ENCODE measurements at regions not wholly inside any gene's neighbourhood (a gene's known extent, or its start where the extent isn't known, plus 50 kb on each side); places are given as distances from the start of the nearest gene placed in this dataset.

DNA sequence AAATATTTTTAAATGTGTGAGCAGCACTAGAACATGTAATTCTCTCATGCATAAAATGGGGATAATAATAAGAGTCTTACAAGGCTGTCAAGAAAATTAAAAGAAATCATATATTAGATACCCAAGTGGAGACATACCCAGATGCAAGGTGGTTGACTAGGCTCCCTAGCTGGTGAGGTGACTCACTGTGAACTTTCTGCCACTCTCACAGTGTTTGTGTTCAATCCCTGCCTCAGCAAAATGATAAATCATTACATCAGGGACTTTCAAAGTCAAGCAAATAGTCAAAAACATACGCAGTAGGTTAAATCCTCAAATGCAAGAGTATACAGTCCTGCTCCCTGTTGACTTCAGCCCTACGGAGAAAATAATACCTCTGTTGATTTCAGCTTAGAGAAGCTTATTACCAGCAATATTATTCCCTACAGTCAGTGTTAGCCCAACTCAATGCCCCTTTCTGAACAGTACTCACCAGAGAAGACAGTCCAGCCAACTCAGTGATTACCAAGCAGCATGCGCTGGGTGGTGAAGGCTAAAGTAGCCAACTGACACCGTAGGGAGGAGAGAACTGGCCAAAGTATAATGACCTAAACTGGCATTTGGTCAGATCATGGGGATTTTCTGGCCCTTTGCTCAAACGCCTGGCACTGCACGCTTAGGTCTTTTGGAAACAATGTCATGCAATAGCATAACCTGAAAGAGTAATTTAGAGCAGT, 73.1 kb upstream of the BARX2 start:
- Histone ChIP-seq H3K36me3 (ENCODE audit: insufficient read depth, low read length) (no peaks in the 10 kb centered on the region), H3K4me2 (ENCODE audit: low read length) (no peak overlapping the region), H3K27ac (ENCODE audit: low read length) (no peak overlapping the region), H3K9me3 (ENCODE audit: low read length) (no peaks in the 10 kb centered on the region), H3K79me2 (replicated peaks; ENCODE audit: insufficient read depth, low read length) (no peaks in the 10 kb centered on the region), H3F3A (ENCODE audit: insufficient read depth, low read length, poor library complexity, severe bottlenecking) (no peaks in the 10 kb centered on the region), H3K27me3 (ENCODE audit: insufficient read depth, low read depth, low read length) (no peaks in the 10 kb centered on the region), H2AFZ (ENCODE audit: low read depth, low read length) (no peak overlapping the region), H3K9ac (ENCODE audit: low read length) (no peak overlapping the region), H4K20me1 (ENCODE audit: insufficient read depth) (no peaks in the 10 kb centered on the region), H3K9me2 (ENCODE audit: insufficient read depth, low read length) (no peaks in the 10 kb centered on the region), H3K4me3 (ENCODE audit: low read length) (no peak overlapping the region)
- TF ChIP-seq RAD21 (conservative IDR thresholded peaks at IDR 0.05) (no peak), EP300 (conservative IDR thresholded peaks at IDR 0.05; ENCODE audit: poor library complexity, severe bottlenecking) (no peak), POLR2AphosphoS5 (IDR thresholded peaks at IDR 0.05) (no peak), SMC3 (conservative IDR thresholded peaks at IDR 0.05; ENCODE audit: poor library complexity) (no peak), CTCF (IDR thresholded peaks at IDR 0.05; ENCODE audit: poor library complexity, severe bottlenecking) (no peak), MXI1 (conservative IDR thresholded peaks at IDR 0.05; ENCODE audit: poor library complexity, severe bottlenecking) (no peak), EZH2 (IDR thresholded peaks at IDR 0.05; ENCODE audit: borderline replicate concordance, insufficient read depth, low read length, poor library complexity, severe bottlenecking) (no peak), TAF1 (IDR thresholded peaks at IDR 0.05; ENCODE audit: low read depth) (no peak)
- TF ChIP-seq, protein P1, sequence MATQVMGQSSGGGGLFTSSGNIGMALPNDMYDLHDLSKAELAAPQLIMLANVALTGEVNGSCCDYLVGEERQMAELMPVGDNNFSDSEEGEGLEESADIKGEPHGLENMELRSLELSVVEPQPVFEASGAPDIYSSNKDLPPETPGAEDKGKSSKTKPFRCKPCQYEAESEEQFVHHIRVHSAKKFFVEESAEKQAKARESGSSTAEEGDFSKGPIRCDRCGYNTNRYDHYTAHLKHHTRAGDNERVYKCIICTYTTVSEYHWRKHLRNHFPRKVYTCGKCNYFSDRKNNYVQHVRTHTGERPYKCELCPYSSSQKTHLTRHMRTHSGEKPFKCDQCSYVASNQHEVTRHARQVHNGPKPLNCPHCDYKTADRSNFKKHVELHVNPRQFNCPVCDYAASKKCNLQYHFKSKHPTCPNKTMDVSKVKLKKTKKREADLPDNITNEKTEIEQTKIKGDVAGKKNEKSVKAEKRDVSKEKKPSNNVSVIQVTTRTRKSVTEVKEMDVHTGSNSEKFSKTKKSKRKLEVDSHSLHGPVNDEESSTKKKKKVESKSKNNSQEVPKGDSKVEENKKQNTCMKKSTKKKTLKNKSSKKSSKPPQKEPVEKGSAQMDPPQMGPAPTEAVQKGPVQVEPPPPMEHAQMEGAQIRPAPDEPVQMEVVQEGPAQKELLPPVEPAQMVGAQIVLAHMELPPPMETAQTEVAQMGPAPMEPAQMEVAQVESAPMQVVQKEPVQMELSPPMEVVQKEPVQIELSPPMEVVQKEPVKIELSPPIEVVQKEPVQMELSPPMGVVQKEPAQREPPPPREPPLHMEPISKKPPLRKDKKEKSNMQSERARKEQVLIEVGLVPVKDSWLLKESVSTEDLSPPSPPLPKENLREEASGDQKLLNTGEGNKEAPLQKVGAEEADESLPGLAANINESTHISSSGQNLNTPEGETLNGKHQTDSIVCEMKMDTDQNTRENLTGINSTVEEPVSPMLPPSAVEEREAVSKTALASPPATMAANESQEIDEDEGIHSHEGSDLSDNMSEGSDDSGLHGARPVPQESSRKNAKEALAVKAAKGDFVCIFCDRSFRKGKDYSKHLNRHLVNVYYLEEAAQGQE (IDR thresholded peaks at IDR 0.05; ENCODE audit: borderline replicate concordance), result no peak

DNA sequence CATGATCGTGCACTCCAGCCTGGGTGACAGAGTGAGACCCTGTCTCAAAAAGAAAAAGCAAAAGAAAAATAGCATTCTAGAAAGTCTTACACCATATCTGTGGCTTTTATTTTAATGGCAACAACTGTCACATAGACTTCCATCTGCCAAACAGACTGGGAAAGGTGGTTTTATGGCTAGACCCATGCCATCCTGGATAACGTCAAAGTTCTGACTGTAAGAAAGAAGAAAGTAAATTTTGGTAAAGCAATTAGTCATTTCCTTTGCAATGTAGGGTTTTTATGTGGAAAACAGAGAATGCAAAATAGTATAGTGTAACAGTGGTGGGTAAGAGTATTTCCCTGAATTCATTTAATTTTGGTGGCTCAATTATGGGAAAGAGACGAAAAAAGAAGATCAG, 75.5 kb upstream of the BARX2 start:
- Histone ChIP-seq H3K79me2 (replicated peaks; ENCODE audit: insufficient read depth, low read length) (no peaks in the 10 kb centered on the region), H3K9me2 (ENCODE audit: insufficient read depth, low read length) (no peaks in the 10 kb centered on the region), H3K4me3 (ENCODE audit: low read length) (no peak overlapping the region), H3K27ac (ENCODE audit: low read length) (no peak overlapping the region), H3K9ac (ENCODE audit: low read length) (no peak overlapping the region), H3K4me2 (ENCODE audit: low read length) (no peak overlapping the region), H3K9me3 (ENCODE audit: low read length) (no peaks in the 10 kb centered on the region), H4K20me1 (ENCODE audit: insufficient read depth) (no peaks in the 10 kb centered on the region), H3F3A (ENCODE audit: insufficient read depth, low read length, poor library complexity, severe bottlenecking) (no peaks in the 10 kb centered on the region), H3K27me3 (ENCODE audit: insufficient read depth, low read depth, low read length) (no peaks in the 10 kb centered on the region), H3K36me3 (ENCODE audit: insufficient read depth, low read length) (no peaks in the 10 kb centered on the region), H2AFZ (ENCODE audit: low read depth, low read length) (no peak overlapping the region)
- TF ChIP-seq MXI1 (conservative IDR thresholded peaks at IDR 0.05; ENCODE audit: poor library complexity, severe bottlenecking) (no peak), POLR2AphosphoS5 (IDR thresholded peaks at IDR 0.05) (no peak), CTCF (IDR thresholded peaks at IDR 0.05; ENCODE audit: poor library complexity, severe bottlenecking) (no peak), RAD21 (conservative IDR thresholded peaks at IDR 0.05) (no peak), EP300 (conservative IDR thresholded peaks at IDR 0.05; ENCODE audit: poor library complexity, severe bottlenecking) (no peak), TAF1 (IDR thresholded peaks at IDR 0.05; ENCODE audit: low read depth) (no peak), EZH2 (IDR thresholded peaks at IDR 0.05; ENCODE audit: borderline replicate concordance, insufficient read depth, low read length, poor library complexity, severe bottlenecking) (no peak), SMC3 (conservative IDR thresholded peaks at IDR 0.05; ENCODE audit: poor library complexity) (no peak)
- TF ChIP-seq, protein P1 (IDR thresholded peaks at IDR 0.05; ENCODE audit: borderline replicate concordance), result no peak

All from neural cell (in vitro differentiated cells).